ENCODE measurements at regions not wholly inside any gene's neighbourhood (a gene's known extent, or its start where the extent isn't known, plus 50 kb on each side); places are given as distances from the start of the nearest gene placed in this dataset.
A peak's percentile ranks its signal among the peaks of the same experiment; 100 is the strongest.

DNA sequence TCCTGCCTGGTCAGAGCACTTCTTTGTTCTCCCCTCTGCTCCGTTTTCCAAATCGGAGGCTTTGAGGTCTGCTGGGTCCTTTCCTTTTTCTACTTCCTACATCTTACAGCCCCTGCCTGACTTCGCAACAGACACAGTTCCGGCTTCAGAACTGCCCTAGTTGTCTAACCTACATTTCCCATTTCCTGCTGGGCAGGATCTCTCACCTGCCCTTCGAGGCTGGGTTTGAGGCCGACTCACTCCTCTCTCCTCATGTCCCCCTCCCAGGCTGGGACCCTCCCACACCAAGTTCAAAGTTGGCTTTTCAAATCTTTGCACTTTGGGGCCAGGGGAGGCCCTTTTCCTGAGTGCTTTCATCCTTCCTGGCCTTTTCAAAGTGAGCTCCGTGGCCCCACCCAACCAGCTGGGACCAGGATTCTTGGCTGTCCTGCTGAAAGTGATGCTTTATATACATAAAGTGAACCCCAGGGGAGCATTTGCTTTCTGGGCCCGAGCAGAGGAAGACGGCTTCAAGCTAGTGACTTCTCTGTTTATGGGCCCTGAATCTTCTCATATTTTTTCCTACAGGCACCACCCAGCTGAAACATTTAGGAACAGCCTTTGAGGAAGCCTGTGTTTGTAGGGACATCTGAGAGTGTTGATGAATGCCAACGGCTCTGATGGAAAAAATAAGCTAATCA is 281.0 kb upstream of the CRY1 start:
- Histone ChIP-seq H2AFZ (ENCODE audit: low read length) (no peak overlapping the region), H3K4me1 (ENCODE audit: insufficient read depth, low read length) (peaks cover 2% of the 10 kb centered on the region; the same call in 1 of the 2 replicates), H2AK5ac (ENCODE audit: insufficient read length, low read length) (no peak overlapping the region), H4K8ac (replicated peaks; ENCODE audit: insufficient read length, low read depth, low read length) (no peak overlapping the region), H3T11ph (ENCODE audit: low read length) (no peak overlapping the region), H3K14ac (ENCODE audit: insufficient read depth, low read length) (peak overlapping the region; percentile 49; the same call in 1 of the 2 replicates), H3K79me2 (ENCODE audit: insufficient read depth, low read length) (no peaks in the 10 kb centered on the region), H3K18ac (ENCODE audit: insufficient read length, low read depth, low read length) (no peak overlapping the region), H3K79me1 (ENCODE audit: insufficient read depth, low read depth, low read length, poor library complexity, severe bottlenecking) (no peaks in the 10 kb centered on the region), H2BK120ac (ENCODE audit: low read depth, low read length, poor library complexity, severe bottlenecking) (no peak overlapping the region), H3K23ac (ENCODE audit: insufficient read length, low read depth, low read length) (no peak overlapping the region), H3K27me3 (ENCODE audit: insufficient read depth, low read length) (no peaks in the 10 kb centered on the region), H2BK12ac (ENCODE audit: insufficient read length, low read depth, low read length) (no peak overlapping the region), H3K4me2 (ENCODE audit: insufficient read depth, insufficient read length, low read length) (no peak overlapping the region), H3K9me3 (ENCODE audit: control insufficient read depth, low read depth, low read length) (no peaks in the 10 kb centered on the region), H3K56ac (ENCODE audit: insufficient read length, low read depth, low read length) (no peak overlapping the region), H3K23me2 (ENCODE audit: insufficient read length, low read depth, low read length, poor library complexity, severe bottlenecking) (no peaks in the 10 kb centered on the region), H3K27ac (ENCODE audit: insufficient read length, low read depth, low read length) (no peak overlapping the region), H2BK20ac (ENCODE audit: low read depth, low read length, poor library complexity, severe bottlenecking) (no peak overlapping the region), H3K9ac (ENCODE audit: extremely low read depth, insufficient read length, low read length) (no peak overlapping the region), H4K20me1 (ENCODE audit: control insufficient read depth, insufficient read depth, insufficient read length) (no peaks in the 10 kb centered on the region), H4K91ac (ENCODE audit: insufficient read length, low read depth, low read length) (no peak overlapping the region), H3K4ac (ENCODE audit: low read depth, low read length) (no peak overlapping the region), H2BK5ac (ENCODE audit: insufficient read length, low read length) (no peak overlapping the region), H4K5ac (ENCODE audit: insufficient read length, low read depth, low read length) (no peak overlapping the region), H2BK15ac (ENCODE audit: low read depth, low read length) (no peak overlapping the region)
- DNase-seq, result no peak
- Mint-ChIP-seq H3K27ac (peak overlapping the region in 1 of 3 experiments; percentile 53; a peak in 1 of 7 replicates), H3K4me1 (peaks cover 20 to 23% of the 10 kb centered on the region in 2 experiments), H3K36me3 (ENCODE audit: insufficient read depth in 1 of 3, low read depth in 3 of 3) (no peaks in the 10 kb centered on the region), H3K27me3 (ENCODE audit: low read depth) (peaks cover 4% of the 10 kb centered on the region; the same call in 1 of the 2 replicates), H3K9me3 (peaks cover 0 to 2% of the 10 kb centered on the region in 2 experiments; a peak in 1 of 5 replicates), H3K4me3 (no peak overlapping the region; a peak in 2 of 5 replicates)
- no CpG with 5 or more reads among the region's 10 CpGs for WGBS (ENCODE audit: extremely low coverage, insufficient read length, low lambda C conversion rate)
- TF ChIP-seq, protein P1, sequence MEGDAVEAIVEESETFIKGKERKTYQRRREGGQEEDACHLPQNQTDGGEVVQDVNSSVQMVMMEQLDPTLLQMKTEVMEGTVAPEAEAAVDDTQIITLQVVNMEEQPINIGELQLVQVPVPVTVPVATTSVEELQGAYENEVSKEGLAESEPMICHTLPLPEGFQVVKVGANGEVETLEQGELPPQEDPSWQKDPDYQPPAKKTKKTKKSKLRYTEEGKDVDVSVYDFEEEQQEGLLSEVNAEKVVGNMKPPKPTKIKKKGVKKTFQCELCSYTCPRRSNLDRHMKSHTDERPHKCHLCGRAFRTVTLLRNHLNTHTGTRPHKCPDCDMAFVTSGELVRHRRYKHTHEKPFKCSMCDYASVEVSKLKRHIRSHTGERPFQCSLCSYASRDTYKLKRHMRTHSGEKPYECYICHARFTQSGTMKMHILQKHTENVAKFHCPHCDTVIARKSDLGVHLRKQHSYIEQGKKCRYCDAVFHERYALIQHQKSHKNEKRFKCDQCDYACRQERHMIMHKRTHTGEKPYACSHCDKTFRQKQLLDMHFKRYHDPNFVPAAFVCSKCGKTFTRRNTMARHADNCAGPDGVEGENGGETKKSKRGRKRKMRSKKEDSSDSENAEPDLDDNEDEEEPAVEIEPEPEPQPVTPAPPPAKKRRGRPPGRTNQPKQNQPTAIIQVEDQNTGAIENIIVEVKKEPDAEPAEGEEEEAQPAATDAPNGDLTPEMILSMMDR (conservative IDR thresholded peaks at IDR 0.05), result no peak

Data from H9 (cell line).